Gastrocnemius medialis (tissue), 4 donors: ENCODE measurements at regions not wholly inside any gene's neighbourhood (a gene's known extent, or its start where the extent isn't known, plus 50 kb on each side); places are given as distances from the start of the nearest gene placed in this dataset.

Source experiments
- POLR2A ChIP-seq, 2 donors: fragments of 450-650 bp; IDR thresholded peaks; one replicate each; pipeline ENCODE4 v1.6.1; 2017; ENCODE audit warnings: antibody characterized with exemption in 2 of 2, mild to moderate bottlenecking in 2 of 2, moderate library complexity in 2 of 2
- TF ChIP-seq, protein P1 (sequence below), 5 experiments: fragments of 450-650 bp in 3 of 5; fragments of 200-600 bp in 2 of 5; sonication (generic) in 2 of 5; IDR thresholded peaks in 4 of 5; conservative IDR thresholded peaks in 1 of 5; 1 replicate in 4 of 5; 2 replicates in 1 of 5; pipeline ENCODE4 v1.5.1; 2016 to 2019; ENCODE audit warnings: antibody characterized with exemption in 5 of 5, mild to moderate bottlenecking in 3 of 5, moderate library complexity in 3 of 5

- TF ChIP-seq, protein P1, sequence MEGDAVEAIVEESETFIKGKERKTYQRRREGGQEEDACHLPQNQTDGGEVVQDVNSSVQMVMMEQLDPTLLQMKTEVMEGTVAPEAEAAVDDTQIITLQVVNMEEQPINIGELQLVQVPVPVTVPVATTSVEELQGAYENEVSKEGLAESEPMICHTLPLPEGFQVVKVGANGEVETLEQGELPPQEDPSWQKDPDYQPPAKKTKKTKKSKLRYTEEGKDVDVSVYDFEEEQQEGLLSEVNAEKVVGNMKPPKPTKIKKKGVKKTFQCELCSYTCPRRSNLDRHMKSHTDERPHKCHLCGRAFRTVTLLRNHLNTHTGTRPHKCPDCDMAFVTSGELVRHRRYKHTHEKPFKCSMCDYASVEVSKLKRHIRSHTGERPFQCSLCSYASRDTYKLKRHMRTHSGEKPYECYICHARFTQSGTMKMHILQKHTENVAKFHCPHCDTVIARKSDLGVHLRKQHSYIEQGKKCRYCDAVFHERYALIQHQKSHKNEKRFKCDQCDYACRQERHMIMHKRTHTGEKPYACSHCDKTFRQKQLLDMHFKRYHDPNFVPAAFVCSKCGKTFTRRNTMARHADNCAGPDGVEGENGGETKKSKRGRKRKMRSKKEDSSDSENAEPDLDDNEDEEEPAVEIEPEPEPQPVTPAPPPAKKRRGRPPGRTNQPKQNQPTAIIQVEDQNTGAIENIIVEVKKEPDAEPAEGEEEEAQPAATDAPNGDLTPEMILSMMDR (IDR thresholded peaks at IDR 0.05 in 4 of 5, conservative IDR thresholded peaks at IDR 0.05 in 1 of 5) = no peak
- TF ChIP-seq POLR2A (IDR thresholded peaks at IDR 0.05) = no peak
These were observed 71.5 kb upstream of the HDAC4 start for GRCh38 chr2:239472235-239472775.
